Esophagus muscularis mucosa (tissue), 4 donors: ENCODE measurements at regions not wholly inside any gene's neighbourhood (a gene's known extent, or its start where the extent isn't known, plus 50 kb on each side); places are given as distances from the start of the nearest gene placed in this dataset.

Experiments
- CTCF ChIP-seq, 3 experiments: fragments of 200-600 bp in 2 of 3; fragments of 450-650 bp in 1 of 3; sonication (generic) in 2 of 3; IDR thresholded peaks; one replicate each; pipeline ENCODE4 v1.5.1; 2017 to 2019; ENCODE audit warnings: antibody characterized with exemption in 3 of 3, mild to moderate bottlenecking in 2 of 3, moderate library complexity in 1 of 3
- EP300 ChIP-seq: sonication (generic); formaldehyde crosslinking; IDR thresholded peaks from one replicate; pipeline ENCODE4 v1.6.1; 2017; ENCODE audit warnings: antibody characterized with exemption
- POLR2A ChIP-seq: fragments of 450-650 bp; IDR thresholded peaks from one replicate; pipeline ENCODE4 v1.6.1; 2017; ENCODE audit warnings: antibody characterized with exemption, moderate library complexity, mild to moderate bottlenecking, low read depth
- POLR2AphosphoS5 ChIP-seq, 2 donors: sonication (generic); formaldehyde crosslinking; IDR thresholded peaks; one replicate each; pipeline ENCODE4 v1.6.1; 2017; ENCODE audit warnings: antibody characterized with exemption in 2 of 2

- TF ChIP-seq CTCF (IDR thresholded peaks at IDR 0.05), result no peak
- TF ChIP-seq POLR2AphosphoS5 (IDR thresholded peaks at IDR 0.05), result no peak
- no peak for TF ChIP-seq POLR2A
- TF ChIP-seq EP300, result no peak
These were observed 162.7 kb downstream of the ZNF608 start for GRCh38 chr5:124583469-124584350.
